Hepatocyte (in vitro differentiated cells): ENCODE measurements at regions not wholly inside any gene's neighbourhood (a gene's known extent, or its start where the extent isn't known, plus 50 kb on each side); places are given as distances from the start of the nearest gene placed in this dataset.

ENCODE experiments used
- EZH2 ChIP-seq: fragments of 200-600 bp; sonication (generic); IDR thresholded peaks from 2 replicates; pipeline ENCODE4 v1.6.1; 2016; ENCODE audit warnings: antibody characterized with exemption, mild to moderate bottlenecking, borderline replicate concordance
- TF ChIP-seq, protein P1 (sequence below): fragments of 200-600 bp; sonication (generic); IDR thresholded peaks from 2 replicates; pipeline ENCODE4 v1.5.1; 2016; ENCODE audit warnings: antibody characterized with exemption, mild to moderate bottlenecking; ENCODE audit not compliant: poor library complexity

DNA sequence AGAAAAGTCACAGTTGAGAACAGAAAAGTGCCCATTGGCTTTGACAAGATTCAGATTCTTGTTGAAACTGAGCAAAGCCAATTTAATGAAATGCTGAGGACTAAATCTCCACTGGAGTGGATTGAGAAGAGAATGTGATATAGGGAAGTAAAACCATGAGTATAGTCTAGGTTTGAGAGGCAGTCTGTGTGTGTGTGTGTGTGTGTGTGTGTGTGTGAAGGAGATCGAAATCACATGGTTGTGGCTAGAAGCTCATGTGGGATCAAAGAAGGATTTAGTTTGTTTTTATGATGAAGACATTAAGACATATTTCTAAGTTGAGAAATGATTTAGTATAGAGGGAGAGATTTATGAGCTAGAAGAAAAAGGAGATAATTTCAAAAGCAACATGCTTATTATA is 275.7 kb upstream of the DAB2 start:
- TF ChIP-seq, protein P1, sequence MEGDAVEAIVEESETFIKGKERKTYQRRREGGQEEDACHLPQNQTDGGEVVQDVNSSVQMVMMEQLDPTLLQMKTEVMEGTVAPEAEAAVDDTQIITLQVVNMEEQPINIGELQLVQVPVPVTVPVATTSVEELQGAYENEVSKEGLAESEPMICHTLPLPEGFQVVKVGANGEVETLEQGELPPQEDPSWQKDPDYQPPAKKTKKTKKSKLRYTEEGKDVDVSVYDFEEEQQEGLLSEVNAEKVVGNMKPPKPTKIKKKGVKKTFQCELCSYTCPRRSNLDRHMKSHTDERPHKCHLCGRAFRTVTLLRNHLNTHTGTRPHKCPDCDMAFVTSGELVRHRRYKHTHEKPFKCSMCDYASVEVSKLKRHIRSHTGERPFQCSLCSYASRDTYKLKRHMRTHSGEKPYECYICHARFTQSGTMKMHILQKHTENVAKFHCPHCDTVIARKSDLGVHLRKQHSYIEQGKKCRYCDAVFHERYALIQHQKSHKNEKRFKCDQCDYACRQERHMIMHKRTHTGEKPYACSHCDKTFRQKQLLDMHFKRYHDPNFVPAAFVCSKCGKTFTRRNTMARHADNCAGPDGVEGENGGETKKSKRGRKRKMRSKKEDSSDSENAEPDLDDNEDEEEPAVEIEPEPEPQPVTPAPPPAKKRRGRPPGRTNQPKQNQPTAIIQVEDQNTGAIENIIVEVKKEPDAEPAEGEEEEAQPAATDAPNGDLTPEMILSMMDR, result no peak
- TF ChIP-seq EZH2, result no peak
